NB4 (cell line): ENCODE measurements at regions not wholly inside any gene's neighbourhood (a gene's known extent, or its start where the extent isn't known, plus 50 kb on each side); places are given as distances from the start of the nearest gene placed in this dataset.
A peak's percentile ranks its signal among the peaks of the same experiment; 100 is the strongest.

Experiments
- DNase-seq: peaks from one replicate; pipeline ENCODE4 v3.0.0; 2010; ENCODE audit warnings: low read depth
- H3K4me3 ChIP-seq: one replicate; pipeline ENCODE4 v1.5.1; 2011; ENCODE audit warnings: mild to moderate bottlenecking, low read depth, low read length, moderate library complexity
- MYC ChIP-seq: IDR thresholded peaks from 2 replicates; pipeline ENCODE4 v1.6.1; 2011; ENCODE audit warnings: low read depth, low read length
- POLR2A ChIP-seq: IDR thresholded peaks from 2 replicates; pipeline ENCODE4 v1.6.1; 2011; ENCODE audit warnings: mild to moderate bottlenecking; ENCODE audit not compliant: insufficient read length; ENCODE audit errors: extremely low read depth
- TF ChIP-seq, protein P1 (sequence below): IDR thresholded peaks from 2 replicates; pipeline ENCODE4 v1.6.1; 2011; ENCODE audit warnings: low read depth, low read length
- TF ChIP-seq, protein P2 (sequence below): IDR thresholded peaks from one replicate; pipeline ENCODE4 v1.5.1; 2012; ENCODE audit warnings: low read depth, low read length

DNA sequence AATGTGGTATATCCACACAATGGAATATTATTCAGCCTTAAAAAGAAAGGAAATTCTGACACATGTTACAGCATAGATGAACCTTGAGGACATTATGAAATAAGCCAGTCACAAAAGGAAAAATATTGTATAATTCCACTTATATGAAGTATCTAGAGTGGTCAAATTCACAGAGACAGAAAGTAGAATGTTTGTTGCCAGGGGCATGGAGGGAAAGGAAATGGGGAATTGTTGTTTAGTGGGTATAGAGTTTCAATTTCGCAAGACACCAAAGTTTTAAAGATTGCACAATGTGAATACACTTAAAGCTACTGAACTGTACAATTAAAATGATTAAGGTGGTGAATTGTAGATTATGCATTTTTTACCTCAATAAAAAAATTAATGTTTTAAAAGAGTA is 92.9 kb downstream of the TXNL1 start:
- DNase-seq: peak; percentile 18
- TF ChIP-seq, protein P1, sequence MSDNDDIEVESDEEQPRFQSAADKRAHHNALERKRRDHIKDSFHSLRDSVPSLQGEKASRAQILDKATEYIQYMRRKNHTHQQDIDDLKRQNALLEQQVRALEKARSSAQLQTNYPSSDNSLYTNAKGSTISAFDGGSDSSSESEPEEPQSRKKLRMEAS: no peak
- no peak for TF ChIP-seq MYC

DNA sequence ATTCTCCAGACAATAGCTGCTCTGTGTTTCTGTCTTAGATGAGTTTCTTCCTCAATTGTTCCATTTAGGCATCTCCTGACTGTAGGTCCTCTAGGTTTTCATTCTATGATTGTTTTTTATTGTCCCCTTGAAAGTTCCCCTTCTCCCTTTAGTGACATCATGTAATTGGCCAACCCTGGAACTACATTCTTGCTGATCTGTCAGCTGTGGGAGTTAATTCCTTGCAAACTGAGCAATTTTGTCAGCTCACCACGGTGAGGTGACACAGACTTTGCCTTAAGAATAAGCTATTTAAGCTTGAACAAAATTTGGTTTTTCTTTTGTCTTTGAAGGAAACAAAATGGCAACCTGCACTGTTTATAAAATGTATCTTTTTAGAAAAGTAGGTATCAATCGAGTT is 95.9 kb downstream of the TXNL1 start:
- H3K4me3 ChIP-seq: no peak overlapping the region
- no peak for DNase-seq
- TF ChIP-seq, protein P1: no peak
- TF ChIP-seq MYC: no peak
- TF ChIP-seq POLR2A: no peak
- TF ChIP-seq, protein P2, sequence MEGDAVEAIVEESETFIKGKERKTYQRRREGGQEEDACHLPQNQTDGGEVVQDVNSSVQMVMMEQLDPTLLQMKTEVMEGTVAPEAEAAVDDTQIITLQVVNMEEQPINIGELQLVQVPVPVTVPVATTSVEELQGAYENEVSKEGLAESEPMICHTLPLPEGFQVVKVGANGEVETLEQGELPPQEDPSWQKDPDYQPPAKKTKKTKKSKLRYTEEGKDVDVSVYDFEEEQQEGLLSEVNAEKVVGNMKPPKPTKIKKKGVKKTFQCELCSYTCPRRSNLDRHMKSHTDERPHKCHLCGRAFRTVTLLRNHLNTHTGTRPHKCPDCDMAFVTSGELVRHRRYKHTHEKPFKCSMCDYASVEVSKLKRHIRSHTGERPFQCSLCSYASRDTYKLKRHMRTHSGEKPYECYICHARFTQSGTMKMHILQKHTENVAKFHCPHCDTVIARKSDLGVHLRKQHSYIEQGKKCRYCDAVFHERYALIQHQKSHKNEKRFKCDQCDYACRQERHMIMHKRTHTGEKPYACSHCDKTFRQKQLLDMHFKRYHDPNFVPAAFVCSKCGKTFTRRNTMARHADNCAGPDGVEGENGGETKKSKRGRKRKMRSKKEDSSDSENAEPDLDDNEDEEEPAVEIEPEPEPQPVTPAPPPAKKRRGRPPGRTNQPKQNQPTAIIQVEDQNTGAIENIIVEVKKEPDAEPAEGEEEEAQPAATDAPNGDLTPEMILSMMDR: no peak

More for the DNA sequence above, 92.9 kb downstream of the TXNL1 start:
- no peak overlapping the region for H3K4me3 ChIP-seq

DNA sequence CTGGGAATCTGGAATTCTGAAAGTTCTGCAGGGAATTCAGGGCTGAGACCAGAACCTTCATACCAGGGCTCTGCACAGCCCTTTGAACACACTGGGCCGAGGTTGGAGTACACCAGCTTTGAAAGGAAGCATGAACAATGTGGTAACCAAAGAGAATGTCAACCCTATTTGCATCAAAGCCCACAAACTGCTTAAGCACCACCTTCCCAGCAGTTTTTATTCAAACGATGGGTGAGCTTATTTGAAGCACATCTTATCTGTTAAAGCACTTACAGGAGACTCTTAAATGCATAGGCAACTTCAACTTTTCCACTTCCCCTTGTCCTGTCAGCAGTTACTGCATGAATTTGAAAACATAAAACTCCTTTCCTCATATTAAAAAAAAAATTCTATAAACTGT is 96.6 kb downstream of the TXNL1 start:
- TF ChIP-seq POLR2A: no peak
- no peak for TF ChIP-seq MYC
- TF ChIP-seq, protein P2: no peak
- TF ChIP-seq, protein P1: no peak
- DNase-seq: no peak
- no peak overlapping the region for H3K4me3 ChIP-seq

DNA sequence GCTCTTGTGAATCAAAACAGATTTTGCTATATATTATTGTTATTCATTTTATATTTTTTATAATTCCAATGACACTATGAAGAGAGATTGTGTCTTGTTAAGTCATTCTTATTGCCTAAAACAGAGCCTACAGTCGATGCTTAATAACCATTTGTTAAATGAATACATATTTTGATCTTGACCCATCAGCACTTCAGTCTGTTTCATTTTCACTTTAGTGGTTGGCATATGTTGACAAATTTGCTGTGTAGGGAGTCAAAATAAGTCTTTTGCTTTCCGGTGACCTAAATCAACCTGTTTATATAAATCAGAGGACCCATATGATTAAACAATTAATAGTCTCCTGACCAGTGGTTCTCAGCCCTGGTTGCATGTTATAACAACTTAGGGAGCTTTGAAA is 97.1 kb downstream of the TXNL1 start:
- H3K4me3 ChIP-seq: no peak overlapping the region
- DNase-seq: no peak
- TF ChIP-seq, protein P1: no peak
- TF ChIP-seq, protein P2: no peak

DNA sequence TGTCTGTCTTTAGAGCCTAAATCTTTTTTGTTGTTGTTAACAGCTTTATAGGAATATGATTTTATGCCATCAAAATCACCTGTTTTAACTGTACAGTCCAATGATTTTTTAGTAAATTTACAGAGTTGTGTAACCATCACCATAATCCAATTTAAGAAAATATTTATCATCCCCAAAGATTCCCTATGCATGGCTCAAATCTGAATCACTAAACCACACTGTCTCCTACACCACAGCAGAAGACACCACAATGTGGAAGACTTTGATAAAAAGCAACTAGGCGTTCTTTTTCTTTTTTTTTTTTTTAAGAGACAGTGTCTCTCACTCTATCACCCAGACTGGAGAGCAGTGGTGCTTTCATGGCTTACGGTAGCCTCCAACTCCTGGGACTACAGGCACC is 99.6 kb downstream of the TXNL1 start:
- no peak for DNase-seq
- no peak overlapping the region for H3K4me3 ChIP-seq
- TF ChIP-seq, protein P1: no peak
- TF ChIP-seq MYC (no peak), POLR2A (no peak)
- TF ChIP-seq, protein P2: no peak

DNA sequence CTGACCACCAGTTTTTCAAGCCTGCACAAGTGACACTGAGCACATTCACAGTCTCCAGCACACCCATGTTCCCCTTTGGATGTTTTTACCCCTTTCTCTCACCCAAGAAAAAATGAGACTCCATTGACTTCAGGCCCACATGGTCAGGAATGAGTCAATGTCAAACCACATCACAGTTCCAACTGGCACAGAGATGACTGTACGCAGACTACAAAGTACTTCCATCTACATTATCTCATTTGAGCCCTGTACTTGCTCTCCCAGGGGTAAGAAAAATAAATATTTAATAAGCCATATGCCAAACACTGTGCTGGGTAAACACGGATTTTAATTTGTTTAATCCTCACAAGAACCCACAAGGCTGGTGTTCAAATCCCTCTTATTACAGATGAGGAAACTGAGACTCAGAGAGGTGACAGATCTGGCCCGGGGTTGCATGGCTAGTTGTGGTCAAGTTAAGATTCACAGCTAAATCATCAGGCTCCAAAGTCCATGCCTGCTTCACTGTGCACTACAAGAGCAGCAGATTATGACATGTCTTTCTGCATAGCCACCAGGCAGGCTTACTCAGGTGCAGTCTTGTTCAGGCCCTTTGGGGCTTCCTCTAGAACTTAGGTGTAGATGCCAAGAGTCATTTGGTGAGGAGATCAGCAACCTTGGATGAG is 106.1 kb downstream of the TXNL1 start:
- TF ChIP-seq, protein P1: no peak
- TF ChIP-seq POLR2A: no peak
- TF ChIP-seq MYC: no peak
- TF ChIP-seq, protein P2: no peak
- DNase-seq: no peak
- H3K4me3 ChIP-seq: no peak overlapping the region
